PC-3 (cell line): ENCODE measurements at regions not wholly inside any gene's neighbourhood (a gene's known extent, or its start where the extent isn't known, plus 50 kb on each side); places are given as distances from the start of the nearest gene placed in this dataset.

Experiments
- CTCF ChIP-seq: fragments of 300-600 bp; sonication (generic); conservative IDR thresholded peaks from 2 replicates; pipeline ENCODE4 v1.5.1; 2017; ENCODE audit warnings: antibody characterized with exemption, low read depth, mild to moderate bottlenecking, low read length
- EZH2 ChIP-seq: fragments of 300-600 bp; sonication (generic); IDR thresholded peaks from one replicate; pipeline ENCODE4 v1.6.1; 2017; ENCODE audit warnings: antibody characterized with exemption, mild to moderate bottlenecking, low read length; ENCODE audit not compliant: unreplicated experiment
- EZH2phosphoT487 ChIP-seq: fragments of 300-600 bp; sonication (generic); IDR thresholded peaks from 2 replicates; pipeline ENCODE4 v1.6.1; 2018; ENCODE audit warnings: mild to moderate bottlenecking, antibody characterized with exemption, low read length, borderline replicate concordance

- TF ChIP-seq CTCF, result no peak
- no peak for TF ChIP-seq EZH2
- no peak for TF ChIP-seq EZH2phosphoT487
Observed at GRCh38 chr3:106339551-106339950, 470.7 kb upstream of the CBLB start.
